KBM-7 (cell line): ENCODE measurements at regions not wholly inside any gene's neighbourhood (a gene's known extent, or its start where the extent isn't known, plus 50 kb on each side); places are given as distances from the start of the nearest gene placed in this dataset.
"Not testable (repeated sequence)": the region's sequence is repeated elsewhere in the genome, so short reads cannot be mapped to it uniquely, and the experiment has no call there.

Experiments
- DNase-seq: peaks from one replicate; pipeline ENCODE4 v3.0.0-alpha.2; 2015
- in situ Hi-C: fragments of 300-500 bp; cut with MboI; formaldehyde crosslinking; loops from 2 replicates; pipeline ENCODE4 v1.14.3; 2020; ENCODE audit warnings: low sequenced_read_pairs, low pct_unique_long_range_greater_than_20kb, mixed read lengths

DNA sequence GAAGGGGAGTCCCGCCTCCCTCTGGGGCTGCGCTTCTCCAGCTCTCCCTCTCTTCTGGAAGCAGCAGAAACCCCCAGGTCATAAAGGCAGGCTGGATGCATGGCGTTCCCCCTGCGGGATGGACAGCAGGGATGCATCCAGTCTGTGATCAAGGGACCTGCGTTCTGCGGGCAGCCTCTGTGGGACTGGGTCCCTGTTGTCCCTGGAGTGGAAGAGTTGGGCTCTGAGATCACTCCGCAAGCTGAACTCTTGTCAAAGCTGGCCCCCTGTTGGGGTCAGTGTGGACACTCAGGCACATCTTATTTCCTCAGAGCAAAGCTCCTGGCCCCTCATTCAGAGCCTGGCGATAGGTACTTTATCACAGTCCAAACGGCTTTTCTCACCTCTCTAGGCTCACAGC is 341.2 kb downstream of the PTPRU start:
- no peak for DNase-seq
- in situ Hi-C loops, result no loop called here

DNA sequence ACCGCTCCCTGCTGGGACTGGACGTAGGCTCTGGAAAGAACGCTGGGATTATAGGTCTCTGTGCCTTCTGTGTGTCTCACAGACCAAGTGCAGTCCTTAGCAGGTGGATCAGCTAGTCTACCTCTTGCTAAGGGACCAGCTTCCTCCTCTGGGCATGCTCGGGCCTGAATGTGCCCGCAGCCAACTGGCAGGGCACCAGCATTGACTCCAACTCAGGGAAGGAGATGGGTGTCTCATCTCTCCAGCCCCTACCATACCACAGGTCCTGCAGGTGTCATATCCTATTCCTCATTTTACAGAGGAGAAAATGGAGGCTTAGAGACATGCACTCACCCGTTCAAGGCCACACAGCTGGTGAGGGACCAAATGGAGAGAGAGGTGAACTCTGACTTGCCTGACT is 340.2 kb downstream of the PTPRU start:
- no peak for DNase-seq
- in situ Hi-C loops, result no loop called here

DNA sequence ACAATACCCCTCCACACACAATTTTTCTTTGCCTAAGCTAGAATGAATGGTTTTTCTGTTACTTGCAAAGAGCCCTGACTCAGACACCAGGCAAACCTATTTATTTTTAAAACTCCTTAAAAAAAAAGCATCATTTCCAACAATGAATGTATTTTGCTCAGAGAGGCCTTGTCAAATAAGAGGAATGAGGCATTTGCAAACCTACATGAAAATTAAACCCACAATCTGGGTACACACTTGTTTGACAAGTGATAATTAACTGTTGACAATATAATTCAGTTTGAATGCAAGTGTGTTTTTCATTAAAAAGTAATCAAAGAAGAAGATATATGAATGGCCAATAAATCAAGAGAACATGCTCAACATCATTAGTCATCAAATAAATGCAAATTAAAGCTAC is 339.5 kb downstream of the PTPRU start:
- DNase-seq, result no peak
- in situ Hi-C loops, result no loop called here

DNA sequence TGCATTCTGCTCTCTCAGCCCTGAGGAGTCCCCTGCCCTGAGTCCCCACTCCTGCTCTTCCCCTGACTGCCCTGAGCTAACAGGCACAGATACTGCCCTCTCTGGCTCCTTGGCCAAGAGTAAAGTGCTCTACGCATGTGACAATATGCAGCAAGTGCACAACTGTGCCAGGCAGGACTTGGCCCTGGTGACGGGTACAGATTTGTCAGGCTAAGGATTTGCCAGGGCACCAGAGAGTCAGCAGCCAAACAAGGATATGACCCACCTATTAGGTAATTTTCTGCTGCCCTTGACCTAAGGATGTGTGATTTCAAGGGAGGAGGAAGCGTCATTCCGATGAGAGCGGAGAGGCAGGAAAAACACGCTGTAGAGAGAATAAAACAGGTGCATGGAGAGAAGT is 339.0 kb downstream of the PTPRU start:
- DNase-seq, result no peak
- in situ Hi-C loops, result no loop called here

DNA sequence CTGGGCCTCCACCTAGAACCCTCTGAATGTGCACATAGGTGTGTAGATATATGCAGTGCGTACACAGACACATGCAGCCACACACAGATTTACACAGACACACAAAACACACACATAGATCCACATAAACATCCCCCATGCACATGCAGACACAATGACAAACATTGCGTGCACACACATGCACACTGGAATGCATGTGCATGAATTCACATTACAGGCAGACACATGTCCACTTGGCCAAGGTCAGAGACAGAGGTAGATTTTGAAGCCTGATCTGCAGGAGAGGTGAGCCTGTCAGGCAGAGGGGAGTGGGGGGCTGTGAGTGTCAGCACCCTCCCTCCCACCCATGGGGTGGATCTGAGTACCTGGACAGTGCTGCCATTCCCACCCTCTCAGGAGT is 338.5 kb downstream of the PTPRU start:
- in situ Hi-C loops, result no loop called here
- no peak for DNase-seq

DNA sequence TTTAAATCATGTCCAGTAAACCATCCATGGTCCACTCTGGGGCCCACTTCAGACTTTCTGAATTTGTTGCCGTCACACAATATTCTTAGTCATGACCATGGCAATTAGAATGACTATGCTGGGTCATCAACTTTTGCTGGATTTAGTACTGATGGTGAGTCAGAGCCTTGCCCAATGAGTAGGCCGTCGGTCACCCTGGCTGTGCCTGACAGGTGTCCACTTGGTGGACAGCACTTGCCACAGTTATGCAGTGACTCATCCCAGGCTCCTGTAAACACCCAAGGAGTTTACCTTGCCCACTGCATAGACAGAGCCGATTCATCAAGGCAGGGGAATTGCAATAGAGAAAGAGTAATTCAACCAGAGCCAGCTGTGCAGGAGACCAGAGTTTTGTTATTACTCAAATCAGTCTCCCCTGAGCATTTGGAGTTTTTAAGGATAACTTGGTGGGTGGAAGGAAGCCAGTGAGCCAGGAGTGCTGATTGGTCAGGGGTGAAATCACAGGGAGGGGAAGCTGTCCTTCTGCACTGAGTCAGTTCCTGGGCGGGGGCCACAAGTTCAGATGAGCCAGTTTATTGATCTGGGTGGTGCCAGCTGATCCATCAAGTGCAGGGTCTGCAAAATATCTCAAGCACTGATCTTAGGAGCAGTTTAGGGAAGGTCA is 333.8 kb downstream of the PTPRU start:
- DNase-seq, result no peak
- in situ Hi-C loops, result no loop called here

GRCh38 chr1:29567257-29567656 is 330.9 kb downstream of the PTPRU start:
- in situ Hi-C loops, result no loop called here
- DNase-seq, result no peak

- in situ Hi-C loops, result no loop called here
- no peak for DNase-seq
These were observed 329.2 kb downstream of the PTPRU start for GRCh38 chr1:29565490-29565889.

GRCh38 chr1:29563571-29563970 is 327.2 kb downstream of the PTPRU start:
- DNase-seq, result peak; percentile 25

DNA sequence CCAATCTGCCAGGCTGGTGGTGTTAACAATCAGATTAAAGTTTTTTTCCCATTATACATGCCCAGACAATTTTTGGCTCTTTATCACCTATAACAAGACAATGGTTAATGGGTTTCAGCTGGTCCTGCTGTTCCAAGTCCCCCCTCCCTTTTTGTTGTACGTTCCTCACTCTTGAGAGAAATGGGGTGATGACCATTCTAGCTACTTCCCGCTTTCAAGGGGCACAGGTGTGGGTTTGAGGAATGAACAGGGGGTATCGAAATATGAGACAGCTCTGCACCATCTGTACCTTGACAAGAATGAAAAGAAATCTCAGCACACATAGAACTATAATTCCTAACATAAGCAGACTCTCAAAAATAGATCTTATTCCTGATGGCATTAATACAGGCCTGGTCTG is 326.8 kb downstream of the PTPRU start:
- DNase-seq, result no peak
- in situ Hi-C loops, result no loop called here

More at GRCh38 chr1:29563571-29563970, 327.2 kb downstream of the PTPRU start:
- in situ Hi-C loops, result no loop called here

DNA sequence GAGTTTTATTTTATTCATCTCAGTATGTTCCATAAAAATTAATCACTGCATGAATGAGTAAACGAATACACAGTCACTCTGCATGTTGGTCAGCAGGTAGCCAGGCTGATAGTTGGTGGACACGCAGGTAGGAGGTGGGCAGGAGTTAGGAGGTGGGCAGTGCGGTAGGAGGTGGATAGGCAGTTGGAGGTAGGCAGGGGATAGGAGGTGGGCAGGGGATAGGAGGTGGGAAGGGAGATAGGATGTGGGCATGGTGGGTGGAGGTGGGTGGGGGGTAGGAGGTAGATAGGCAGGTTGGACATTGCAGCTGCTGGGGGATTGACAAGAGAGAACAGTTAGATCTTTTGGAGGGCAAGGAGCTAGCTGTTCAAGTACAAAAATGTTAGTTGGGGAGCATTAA is 322.7 kb downstream of the PTPRU start:
- in situ Hi-C loops, result no loop called here
- no peak for DNase-seq

DNA sequence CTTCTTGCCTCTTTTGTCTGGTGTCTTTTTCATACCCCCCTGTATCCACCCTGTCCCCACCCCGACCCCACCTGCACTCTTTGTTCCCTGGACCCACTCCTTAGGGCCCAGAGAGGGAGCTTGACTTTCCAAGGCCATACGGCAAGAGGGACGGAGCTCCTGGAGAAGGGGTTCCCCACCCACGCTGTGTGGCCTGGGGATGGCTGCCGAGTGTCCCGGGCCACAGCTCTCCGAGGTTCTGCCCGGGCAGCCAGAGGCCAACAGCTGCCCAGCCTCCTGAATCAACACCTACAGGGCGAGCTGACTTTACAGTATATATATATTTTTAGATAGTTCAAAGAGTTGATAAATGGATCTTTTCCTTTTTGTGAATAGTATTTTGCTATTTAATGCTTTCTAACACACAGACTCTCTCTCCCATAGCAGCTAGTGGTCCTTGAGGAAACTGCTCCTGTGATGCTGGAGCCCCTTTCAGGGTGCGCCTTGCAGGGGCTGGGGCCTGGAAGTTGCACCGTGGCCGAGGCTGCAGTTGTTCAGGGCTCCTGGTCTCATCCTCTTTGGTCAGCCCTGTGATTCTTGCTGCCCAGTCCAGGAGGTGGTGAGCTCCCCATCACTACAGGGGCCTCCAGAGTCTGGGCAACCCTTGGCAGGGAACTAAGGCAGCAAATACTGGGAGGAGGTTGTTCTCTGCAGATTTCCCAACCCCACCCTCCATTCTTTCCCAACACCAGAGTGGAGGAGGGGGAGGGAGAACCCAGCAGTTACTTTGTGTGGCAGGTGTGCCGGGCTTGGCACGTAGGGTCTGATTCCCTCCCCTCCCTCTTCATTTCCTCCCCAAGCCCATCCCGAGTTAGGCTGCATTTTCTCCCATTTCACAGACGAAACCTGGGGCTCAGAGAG is 321.6 kb downstream of the PTPRU start:
- in situ Hi-C loops, result no loop called here
- no peak for DNase-seq

DNA sequence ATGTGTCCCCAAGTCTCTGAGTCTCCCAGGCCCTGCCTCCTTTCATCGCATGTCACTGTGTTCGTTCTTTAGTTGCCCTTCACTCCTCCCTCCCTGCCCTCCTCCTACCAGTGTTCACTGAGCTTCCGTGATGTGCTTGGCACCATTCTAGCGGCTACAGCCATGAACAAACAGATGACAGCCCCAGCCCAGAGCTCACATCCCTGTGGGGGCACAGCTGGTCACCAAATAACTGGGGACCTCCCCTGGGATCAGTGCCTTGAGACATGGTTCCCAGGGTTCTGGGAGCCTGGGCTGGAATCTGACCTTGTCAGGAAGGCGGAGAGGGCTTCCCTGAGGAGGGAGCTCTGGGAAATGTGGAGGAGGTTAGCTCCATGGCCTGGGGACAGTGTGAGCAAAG is 320.7 kb downstream of the PTPRU start:
- DNase-seq, result no peak
- in situ Hi-C loops, result no loop called here

GRCh38 chr1:29556657-29557056 is 320.3 kb downstream of the PTPRU start:
- no peak for DNase-seq
- in situ Hi-C loops, result no loop called here

GRCh38 chr1:29555043-29555620 is 318.8 kb downstream of the PTPRU start:
- in situ Hi-C loops, result no loop called here
- no peak for DNase-seq

DNA sequence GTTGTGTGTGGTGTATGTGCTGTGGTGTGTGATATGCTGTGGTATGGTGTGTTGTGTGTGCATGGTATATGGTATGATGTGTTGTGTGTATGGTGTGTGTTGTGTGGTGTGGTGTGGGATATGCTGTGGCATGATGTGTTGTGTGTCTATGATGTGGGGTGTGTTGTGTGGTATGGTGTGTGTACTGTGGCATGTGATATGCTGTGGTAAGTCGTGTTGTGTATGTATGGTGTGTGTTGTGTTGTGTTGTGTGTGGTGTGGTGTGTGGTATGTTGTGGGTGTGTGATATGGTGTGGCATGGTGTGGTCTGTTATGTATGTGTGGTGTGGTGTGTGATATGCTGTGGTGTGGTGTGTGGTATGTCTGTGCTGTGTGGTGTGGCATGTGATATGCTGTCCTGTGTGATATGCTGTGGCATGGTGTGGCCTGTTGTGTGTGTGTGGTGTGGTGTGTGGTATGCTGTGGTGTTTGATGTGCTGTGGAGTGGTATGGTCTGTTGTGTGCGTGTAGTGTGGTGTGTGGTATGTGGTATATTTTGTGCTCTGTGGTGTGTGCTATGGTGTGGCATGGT is 318.0 kb downstream of the PTPRU start:
- in situ Hi-C loops, result no loop called here
- no peak for DNase-seq

- in situ Hi-C loops, result no loop called here
- no peak for DNase-seq
These were observed 315.0 kb downstream of the PTPRU start for GRCh38 chr1:29551123-29551936.

- in situ Hi-C loops, result no loop called here
- no peak for DNase-seq
These were observed 314.0 kb downstream of the PTPRU start for GRCh38 chr1:29550119-29550841.

- DNase-seq, in situ Hi-C loops: not testable (repeated sequence)
These were observed 313.4 kb downstream of the PTPRU start for GRCh38 chr1:29549728-29550118.
